HL-60/S4 (cell line): ENCODE measurements at regions not wholly inside any gene's neighbourhood (a gene's known extent, or its start where the extent isn't known, plus 50 kb on each side); places are given as distances from the start of the nearest gene placed in this dataset.

ENCODE experiments used
- in situ Hi-C: fragments of 300-500 bp; cut with MboI; formaldehyde crosslinking; loops from 2 replicates; pipeline ENCODE4 v1.14.3; 2022; ENCODE audit warnings: low sequenced_read_pairs

- in situ Hi-C loops: no loop called here
Observed at GRCh38 chr10:78353636-78354035, 320.0 kb downstream of the RPS24 start.

- in situ Hi-C loops: no loop called here
Observed at GRCh38 chr10:78354101-78354500, 320.4 kb downstream of the RPS24 start.

- in situ Hi-C loops: no loop called here
Observed at GRCh38 chr10:78356291-78356900, 322.7 kb downstream of the RPS24 start.

GRCh38 chr10:78357141-78358063 is 323.7 kb downstream of the RPS24 start:
- in situ Hi-C loops: no loop called here

- in situ Hi-C loops: no loop called here
Observed at GRCh38 chr10:78358351-78358750, 324.7 kb downstream of the RPS24 start.

DNA sequence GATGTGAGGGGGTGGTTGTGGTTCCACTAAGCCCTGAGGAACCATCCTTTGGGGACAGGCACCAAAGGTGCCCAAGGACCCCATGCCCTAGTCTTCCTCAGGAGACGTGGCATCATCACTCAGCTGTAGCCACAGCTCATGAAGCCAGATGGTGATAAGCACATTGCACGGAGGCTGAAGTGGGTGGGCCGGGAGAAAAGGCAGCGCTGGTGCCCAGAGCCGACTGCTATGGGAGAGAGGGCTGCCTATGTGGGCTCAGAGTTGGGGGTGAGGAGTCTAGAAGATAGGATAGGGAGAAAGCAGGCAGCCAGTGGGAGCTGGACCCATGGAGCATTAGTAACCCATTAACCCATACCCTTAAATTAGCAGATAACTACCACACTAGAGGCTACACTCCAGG is 325.3 kb downstream of the RPS24 start:
- in situ Hi-C loops: no loop called here

- in situ Hi-C loops: no loop called here
Observed at GRCh38 chr10:78359640-78360091, 326.0 kb downstream of the RPS24 start.

- in situ Hi-C loops: no loop called here
Observed at GRCh38 chr10:78360284-78360683, 326.6 kb downstream of the RPS24 start.

DNA sequence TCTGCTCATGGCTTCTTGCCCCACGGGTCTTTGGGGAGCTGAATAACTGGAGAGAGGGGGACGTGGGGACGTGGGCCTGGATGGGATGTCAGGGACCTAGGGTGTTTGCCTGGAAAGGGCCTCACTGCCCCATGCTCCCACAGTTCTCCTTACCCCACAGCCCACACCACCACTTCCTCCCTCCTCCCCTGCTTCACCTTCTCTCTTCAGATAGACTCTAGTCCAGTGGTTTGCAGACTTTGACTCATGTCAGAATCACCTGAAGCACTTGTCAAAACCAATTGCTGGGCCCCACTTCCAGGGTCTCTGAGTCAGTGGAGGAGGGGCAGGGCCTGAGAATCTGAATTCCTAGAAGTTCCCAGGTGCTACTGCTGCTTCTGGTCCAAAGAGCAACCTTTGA is 327.4 kb downstream of the RPS24 start:
- in situ Hi-C loops: no loop called here

- in situ Hi-C loops: no loop called here
Observed at GRCh38 chr10:78362406-78363022, 328.9 kb downstream of the RPS24 start.

DNA sequence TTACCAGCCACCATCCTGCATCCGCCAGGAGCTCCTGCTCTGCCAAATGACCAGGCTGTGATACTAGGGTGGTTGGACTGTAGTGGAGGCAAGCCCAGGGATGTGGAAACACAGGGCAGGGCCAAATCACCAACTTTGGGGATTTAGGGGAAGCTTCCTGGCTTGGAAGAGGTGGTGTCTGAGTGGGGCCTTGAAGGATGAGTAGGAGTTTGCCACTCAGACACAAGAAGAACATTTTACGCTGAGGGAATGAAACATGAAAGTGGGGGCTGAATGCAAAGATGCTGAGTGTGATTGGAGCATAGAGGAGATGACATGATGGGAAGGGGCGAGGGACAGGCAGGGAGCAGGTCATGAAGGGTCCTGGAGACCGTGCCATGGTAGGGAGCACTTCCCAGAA is 329.5 kb downstream of the RPS24 start:
- in situ Hi-C loops: no loop called here

DNA sequence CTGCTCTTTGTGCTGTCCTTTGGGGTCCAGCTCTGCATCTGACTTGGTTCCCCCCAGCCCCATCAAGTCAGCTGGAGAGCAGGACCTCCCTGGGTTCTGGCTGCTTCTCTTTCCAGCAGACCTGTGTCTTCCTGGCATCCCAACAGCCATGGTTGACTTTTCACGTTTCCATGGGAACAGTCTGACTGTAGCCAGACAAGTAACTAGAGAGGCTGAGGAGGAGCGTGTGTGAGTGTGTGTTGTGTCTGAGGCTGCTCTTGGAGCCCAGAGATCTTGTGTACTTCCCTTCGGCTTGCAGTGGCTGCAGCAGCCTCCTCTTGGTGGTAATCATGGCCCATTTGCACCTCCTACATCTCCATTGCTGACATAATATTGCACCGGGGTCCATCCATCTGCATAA is 332.0 kb downstream of the RPS24 start:
- in situ Hi-C loops: no loop called here

DNA sequence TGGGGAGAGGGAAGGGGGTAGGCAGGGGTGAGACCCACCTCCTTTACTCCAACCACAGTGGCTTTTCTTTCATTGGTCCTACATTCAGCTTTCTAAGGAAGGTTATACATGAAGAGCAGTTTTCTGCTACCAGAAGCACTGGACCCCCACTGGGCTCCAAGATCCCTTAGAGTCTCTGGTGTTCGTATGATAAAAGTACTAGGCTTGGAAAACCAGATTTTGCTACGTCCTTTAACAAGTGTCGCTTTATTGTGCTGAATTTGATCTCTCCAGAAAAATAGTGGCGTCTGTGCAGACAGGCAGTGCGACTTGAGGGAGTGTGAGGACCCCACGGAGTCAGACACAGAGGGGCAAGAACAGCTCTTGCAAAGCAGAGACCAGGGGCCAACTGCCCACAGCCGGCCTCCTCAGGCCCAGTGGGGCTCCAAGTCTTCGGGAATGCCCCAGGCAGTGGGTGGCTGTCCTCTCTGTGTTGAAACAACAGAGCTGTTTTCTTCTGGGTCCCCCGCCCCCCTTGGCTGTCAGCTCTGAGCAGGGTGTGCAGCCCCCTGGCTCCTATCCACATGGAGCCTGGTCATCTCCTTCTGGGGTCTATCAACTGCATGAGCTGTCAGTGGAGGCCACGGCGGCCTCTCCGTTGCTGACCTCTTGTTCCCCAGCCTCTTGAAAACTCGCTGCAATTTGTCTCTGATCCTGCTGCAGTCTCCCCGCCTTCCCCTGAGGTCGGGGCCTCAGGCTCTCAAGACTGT is 333.2 kb downstream of the RPS24 start:
- in situ Hi-C loops: no loop called here

DNA sequence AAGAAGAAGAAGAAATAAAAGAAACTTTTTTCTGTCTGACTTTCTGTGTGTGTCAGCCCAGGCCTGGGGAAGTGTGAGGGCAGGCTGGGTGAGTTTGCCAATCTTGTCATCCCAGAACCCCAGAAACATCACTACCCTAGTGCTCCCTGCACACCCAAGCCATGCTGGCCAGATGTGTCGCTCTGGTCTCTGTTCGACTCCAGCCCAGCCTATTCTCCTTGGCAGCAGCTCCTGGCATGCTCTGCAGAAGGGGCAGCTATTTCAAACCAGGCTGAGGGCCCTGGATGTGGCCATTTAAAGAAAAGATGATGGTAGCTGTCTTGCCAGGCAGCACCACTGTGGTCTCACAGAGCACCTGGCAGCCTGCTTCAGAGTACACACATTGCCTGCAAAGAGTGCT is 334.1 kb downstream of the RPS24 start:
- in situ Hi-C loops: no loop called here

- in situ Hi-C loops: no loop called here
Observed at GRCh38 chr10:78371136-78371535, 337.5 kb downstream of the RPS24 start.

GRCh38 chr10:78372806-78373205 is 339.1 kb downstream of the RPS24 start:
- in situ Hi-C loops: no loop called here

GRCh38 chr10:78374331-78375028 is 340.8 kb downstream of the RPS24 start:
- in situ Hi-C loops: no loop called here

GRCh38 chr10:78375854-78376785 is 342.5 kb downstream of the RPS24 start:
- in situ Hi-C loops: no loop called here

DNA sequence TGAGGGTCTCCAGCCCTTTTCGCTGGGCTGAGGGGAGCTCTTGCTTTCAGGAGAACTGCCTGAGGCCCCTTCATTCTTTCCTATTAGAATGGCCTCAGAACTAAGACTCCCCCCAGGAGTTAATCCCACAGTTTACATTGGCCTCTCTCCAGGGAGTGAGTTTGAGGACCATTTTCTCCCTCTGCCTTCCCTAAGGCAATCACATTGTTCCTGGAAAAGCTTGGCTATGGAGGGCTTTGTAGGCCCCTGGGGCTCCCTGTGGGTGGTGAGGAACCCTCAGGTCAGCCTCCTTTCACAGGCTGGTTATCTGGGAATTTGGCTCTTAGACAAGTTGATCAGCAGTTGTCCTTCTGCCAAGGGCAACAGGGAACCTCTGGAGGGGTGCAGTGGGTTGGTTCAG is 343.7 kb downstream of the RPS24 start:
- in situ Hi-C loops: no loop called here
